Activated CD8-positive, alpha-beta memory T cell treated with anti-CD3 and anti-CD28 coated beads, Interleukin-2, amount 10 ng/mL, durations not matched to agents 7 days and 5 days (primary cell): ENCODE measurements at regions not wholly inside any gene's neighbourhood (a gene's known extent, or its start where the extent isn't known, plus 50 kb on each side); places are given as distances from the start of the nearest gene placed in this dataset.
"Not testable (repeated sequence)": the region's sequence is repeated elsewhere in the genome, so short reads cannot be mapped to it uniquely, and the experiment has no call there.

Experiments
- ATAC-seq: fragments of 150-1000 bp; cut with Tn5 transposase; one replicate; pipeline ENCODE4 v1.10.0; 2021; ENCODE audit warnings: moderate library complexity
- CTCF ChIA-PET: fragments of 350-600 bp; sonication (Branson Sonifier 250); formaldehyde crosslinking; loops from one replicate; lab custom pipeline; 2021; ENCODE audit warnings: antibody characterized with exemption; lab: Charles Lee
- DNase-seq: peaks from one replicate; pipeline ENCODE4 v3.0.0-alpha.2; 2020
- H3K27ac Mint-ChIP-seq: one replicate; pipeline ENCODE4 v1.8.0; 2021; ENCODE audit warnings: mild to moderate bottlenecking, mixed read lengths
- H3K27me3 Mint-ChIP-seq: one replicate; pipeline ENCODE4 v1.8.0; 2021; ENCODE audit warnings: mixed read lengths
- H3K36me3 Mint-ChIP-seq: one replicate; pipeline ENCODE4 v1.8.0; 2021; ENCODE audit warnings: mild to moderate bottlenecking, mixed read lengths
- H3K4me1 Mint-ChIP-seq: one replicate; pipeline ENCODE4 v1.8.0; 2021; ENCODE audit warnings: mixed read lengths
- H3K4me3 Mint-ChIP-seq: one replicate; pipeline ENCODE4 v1.8.0; 2021; ENCODE audit warnings: mild to moderate bottlenecking, moderate library complexity, mixed read lengths
- H3K9me3 Mint-ChIP-seq: one replicate; pipeline ENCODE4 v1.8.0; 2022; ENCODE audit warnings: low read depth, mixed read lengths

DNA sequence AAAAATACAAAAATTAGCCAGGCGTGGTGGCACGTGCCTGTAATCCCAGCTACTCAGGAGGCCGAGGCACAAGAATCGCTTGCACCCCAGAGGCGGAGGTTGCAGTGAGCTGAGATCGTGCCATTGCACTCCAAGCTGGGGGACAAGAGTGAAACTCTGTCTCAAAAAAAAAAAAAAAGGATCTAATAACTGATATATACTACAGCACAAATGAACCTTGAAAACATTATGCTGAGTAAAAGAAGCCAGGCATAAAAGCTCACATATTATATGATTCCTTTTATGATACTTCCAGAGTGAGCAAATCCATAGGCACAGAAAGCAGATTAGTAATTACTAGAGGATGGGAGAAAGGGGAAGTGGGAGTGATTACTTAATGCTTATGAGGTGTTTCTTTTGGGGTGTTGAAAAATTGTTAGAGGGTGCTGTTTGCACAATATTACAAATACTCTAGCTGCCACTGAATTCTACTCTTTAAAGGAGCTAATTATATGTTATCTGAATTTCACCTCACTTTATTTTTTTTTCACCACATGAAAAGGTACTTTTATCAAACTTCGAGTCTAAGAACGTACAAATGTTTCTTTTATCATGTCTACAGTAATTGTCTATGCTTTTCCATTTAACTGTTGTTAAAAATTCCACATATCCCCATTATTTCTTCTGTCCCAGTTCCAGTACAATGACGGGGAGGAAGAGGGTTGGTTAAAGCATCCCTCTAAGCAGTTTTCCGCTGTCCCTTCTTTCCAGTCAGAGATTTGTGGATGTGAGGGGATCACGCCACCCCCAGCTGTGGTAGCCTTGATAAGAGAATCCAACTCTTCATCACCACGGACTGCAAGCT, 77.7 kb upstream of the FAM174B start:
- DNase-seq (no peak), ATAC-seq (no peak)
- Mint-ChIP-seq H3K27me3 (peaks cover 11% of the 10 kb centered on the region), H3K4me3 (peak overlapping the region; percentile 75), H3K36me3 (no peaks in the 10 kb centered on the region), H3K9me3 (no peaks in the 10 kb centered on the region), H3K4me1 (peaks cover 10% of the 10 kb centered on the region), H3K27ac (no peak overlapping the region)
- CTCF ChIA-PET = interaction anchor here (1.0 to 2.4 kb wide), 4 partner anchors 9 to 75 kb away, joined by 3 to 10 read pairs (median 4); no protein-coding TSS in a partner anchor

DNA sequence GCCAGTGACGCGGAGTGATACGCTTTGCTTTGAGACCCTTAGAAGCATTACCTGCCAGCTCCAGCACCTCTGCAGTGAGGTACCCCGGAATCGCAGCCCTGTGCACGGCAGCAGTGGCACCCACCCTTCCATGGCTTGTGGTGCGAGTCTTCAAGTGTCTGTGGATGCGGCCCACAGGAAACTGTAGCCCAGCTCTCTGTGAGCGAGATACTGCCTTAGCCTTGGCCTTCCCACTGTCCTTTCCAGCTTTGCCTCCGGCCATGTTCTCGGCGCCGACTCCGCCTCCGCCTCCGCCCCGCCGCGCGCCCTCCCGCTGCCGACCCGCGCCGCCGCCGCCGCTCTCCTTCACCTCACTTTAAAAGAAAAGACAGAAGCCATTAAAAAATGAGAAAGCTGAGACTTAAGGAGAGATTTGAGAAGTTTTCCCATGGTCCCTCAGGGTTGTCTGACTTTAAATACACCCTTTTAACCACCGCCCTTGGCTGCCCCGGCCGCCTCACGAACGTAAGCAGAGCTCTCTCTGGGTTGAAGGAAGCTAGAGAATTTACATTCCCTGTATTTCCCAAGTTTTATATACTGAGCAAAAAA, 78.5 kb upstream of the FAM174B start:
- Mint-ChIP-seq H3K4me1 (peaks cover 10% of the 10 kb centered on the region), H3K36me3 (no peaks in the 10 kb centered on the region), H3K4me3 (peak overlapping the region; percentile 75), H3K27ac (peak overlapping the region; percentile 43), H3K9me3 (no peaks in the 10 kb centered on the region), H3K27me3 (peaks cover 11% of the 10 kb centered on the region)
- ATAC-seq (peak; percentile 80), DNase-seq (peak; percentile 43)
- CTCF ChIA-PET = interaction anchor here (1.0 to 2.4 kb wide), 4 partner anchors 10 to 74 kb away, joined by 3 to 10 read pairs (median 4); no protein-coding TSS in a partner anchor

DNA sequence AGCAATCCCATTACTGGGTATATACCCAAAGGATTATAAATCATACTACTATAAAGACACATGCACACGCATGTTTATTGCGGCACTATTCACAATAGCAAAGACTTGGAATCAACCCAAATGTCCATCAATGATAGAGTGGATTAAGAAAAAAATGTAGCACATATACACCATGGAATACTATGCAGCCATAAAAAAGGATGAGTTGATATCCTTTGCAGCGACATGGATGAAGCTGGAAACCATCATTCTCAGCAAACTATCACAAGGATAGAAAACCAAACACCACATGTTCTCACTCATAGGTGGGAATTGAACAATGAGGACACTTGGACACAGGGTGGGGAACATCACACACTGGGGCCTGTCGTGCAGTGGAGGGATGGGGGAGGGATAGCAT, 83.7 kb upstream of the FAM174B start:
- ATAC-seq, H3K27me3 Mint-ChIP-seq, H3K9me3 Mint-ChIP-seq, DNase-seq, H3K4me3 Mint-ChIP-seq, H3K27ac Mint-ChIP-seq, CTCF ChIA-PET, H3K4me1 Mint-ChIP-seq, H3K36me3 Mint-ChIP-seq: not testable (repeated sequence)

DNA sequence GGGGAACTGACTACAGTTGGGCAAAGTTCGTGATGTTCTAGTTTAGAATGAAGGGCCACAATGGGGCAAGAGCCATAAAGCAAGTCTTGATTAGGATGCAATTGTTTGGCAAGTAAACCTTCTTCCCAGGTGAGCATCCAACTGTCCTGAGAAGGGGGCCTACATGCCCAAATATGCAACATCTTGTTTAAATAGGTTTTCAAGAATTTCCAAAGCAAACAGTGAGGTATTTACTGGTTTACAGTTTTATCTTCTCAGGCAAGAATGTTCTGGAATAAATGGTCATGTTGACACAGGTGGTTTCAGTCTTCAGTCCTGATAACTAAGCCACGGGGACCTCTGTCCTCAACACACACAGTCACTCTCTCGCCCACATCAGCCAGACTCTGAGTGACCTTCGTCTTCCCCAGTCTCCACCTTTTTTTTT, 90.3 kb upstream of the FAM174B start:
- Mint-ChIP-seq H3K36me3 (no peaks in the 10 kb centered on the region), H3K27me3 (no peaks in the 10 kb centered on the region), H3K9me3 (no peaks in the 10 kb centered on the region), H3K4me1 (no peaks in the 10 kb centered on the region), H3K4me3 (no peak overlapping the region), H3K27ac (no peak overlapping the region)
- ATAC-seq (no peak), DNase-seq (no peak)
- CTCF ChIA-PET = no interaction called here

DNA sequence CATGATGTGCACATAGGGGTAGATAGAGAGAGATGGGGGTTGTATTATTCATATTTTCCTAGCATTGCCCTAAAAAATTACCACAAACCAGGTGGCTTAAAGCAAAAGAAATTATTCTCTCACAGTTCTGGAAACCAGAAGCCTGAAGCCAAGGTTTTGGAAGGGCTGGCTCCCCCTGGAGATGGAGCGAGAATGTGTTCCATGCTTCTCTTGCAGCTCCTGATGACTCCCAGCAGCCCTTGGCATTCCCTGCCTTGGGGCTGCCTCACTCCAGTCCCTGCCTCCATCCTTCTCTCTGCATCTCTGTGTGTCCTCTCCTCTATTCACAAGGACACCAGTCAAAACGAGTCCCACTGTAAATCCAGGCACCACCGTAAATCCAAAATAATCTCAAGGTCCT, 91.5 kb upstream of the FAM174B start:
- no peaks in the 10 kb centered on the region for H3K9me3 Mint-ChIP-seq
- no peaks in the 10 kb centered on the region for H3K27me3 Mint-ChIP-seq
- H3K4me1 Mint-ChIP-seq = no peaks in the 10 kb centered on the region
- DNase-seq (no peak), ATAC-seq (no peak)
- CTCF ChIA-PET = no interaction called here
- H3K36me3 Mint-ChIP-seq = no peaks in the 10 kb centered on the region
- H3K4me3 Mint-ChIP-seq = no peak overlapping the region
- H3K27ac Mint-ChIP-seq = no peak overlapping the region

DNA sequence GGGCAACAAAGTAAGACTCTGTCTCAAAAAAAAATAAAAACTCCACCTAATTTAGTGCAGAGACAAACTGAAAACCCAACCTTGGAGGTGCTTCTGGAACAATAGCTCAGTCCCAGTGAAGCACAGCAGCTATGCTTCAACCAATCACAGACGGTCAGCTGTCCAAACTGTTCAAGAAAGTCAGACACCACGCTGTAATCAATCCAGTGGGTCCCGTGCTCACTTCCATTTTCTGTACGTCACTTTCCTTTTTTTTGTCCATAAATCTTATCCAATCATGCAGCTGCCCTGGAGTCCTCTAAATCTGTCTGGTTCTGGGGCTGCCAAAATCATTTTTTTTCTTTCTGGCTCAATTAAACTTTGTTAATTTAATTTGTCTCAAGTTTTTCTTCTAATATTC, 93.6 kb upstream of the FAM174B start:
- Mint-ChIP-seq H3K4me3 (no peak overlapping the region), H3K27ac (no peak overlapping the region), H3K27me3 (no peaks in the 10 kb centered on the region), H3K9me3 (no peaks in the 10 kb centered on the region), H3K36me3 (no peaks in the 10 kb centered on the region), H3K4me1 (no peaks in the 10 kb centered on the region)
- CTCF ChIA-PET = no interaction called here
- no peak for DNase-seq
- no peak for ATAC-seq

DNA sequence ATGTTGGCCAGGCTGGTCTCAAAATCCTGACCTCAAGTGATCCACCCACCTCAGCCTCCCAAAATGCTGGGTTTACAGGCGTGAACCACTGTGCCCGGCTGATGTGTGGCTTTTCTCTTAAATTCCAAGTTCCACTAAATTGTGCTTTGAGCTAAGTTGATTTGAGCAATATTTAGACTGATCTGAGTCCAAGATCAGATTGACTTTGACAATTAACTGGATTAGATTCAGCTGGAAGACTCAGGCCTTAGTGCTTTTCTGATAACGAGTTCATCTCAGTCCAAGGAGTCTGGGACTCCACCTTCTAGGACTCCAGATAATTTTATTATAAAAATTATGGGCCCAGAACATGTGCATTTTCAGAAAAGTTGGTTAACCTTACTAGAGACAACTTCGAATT, 94.4 kb upstream of the FAM174B start:
- Mint-ChIP-seq H3K27me3 (no peaks in the 10 kb centered on the region), H3K27ac (no peak overlapping the region), H3K36me3 (no peaks in the 10 kb centered on the region), H3K4me3 (no peak overlapping the region), H3K4me1 (no peaks in the 10 kb centered on the region), H3K9me3 (no peaks in the 10 kb centered on the region)
- CTCF ChIA-PET = no interaction called here
- ATAC-seq (no peak), DNase-seq (no peak)

DNA sequence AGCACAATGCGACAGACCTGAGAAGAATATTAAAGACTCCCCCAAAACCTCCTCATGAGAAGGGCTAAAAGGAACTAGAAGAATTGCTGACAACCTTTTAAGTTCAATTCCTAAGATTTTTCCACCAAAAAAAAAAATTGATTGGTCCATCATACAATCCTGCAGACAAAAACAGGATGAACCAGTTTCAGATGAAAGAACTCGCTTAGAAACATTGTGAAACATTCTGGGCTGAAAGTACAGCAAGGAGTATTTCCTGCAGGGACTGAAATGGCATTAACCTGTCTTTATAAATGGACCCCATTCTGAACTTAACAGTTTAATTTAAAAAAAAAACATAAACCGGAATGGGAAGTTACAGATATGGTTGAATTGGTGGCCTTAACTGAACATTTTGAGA, 96.0 kb upstream of the FAM174B start:
- CTCF ChIA-PET = no interaction called here
- Mint-ChIP-seq H3K27me3 (peaks cover 3% of the 10 kb centered on the region), H3K36me3 (no peaks in the 10 kb centered on the region), H3K4me1 (no peaks in the 10 kb centered on the region), H3K9me3 (no peaks in the 10 kb centered on the region), H3K27ac (no peak overlapping the region), H3K4me3 (no peak overlapping the region)
- no peak for ATAC-seq
- no peak for DNase-seq

DNA sequence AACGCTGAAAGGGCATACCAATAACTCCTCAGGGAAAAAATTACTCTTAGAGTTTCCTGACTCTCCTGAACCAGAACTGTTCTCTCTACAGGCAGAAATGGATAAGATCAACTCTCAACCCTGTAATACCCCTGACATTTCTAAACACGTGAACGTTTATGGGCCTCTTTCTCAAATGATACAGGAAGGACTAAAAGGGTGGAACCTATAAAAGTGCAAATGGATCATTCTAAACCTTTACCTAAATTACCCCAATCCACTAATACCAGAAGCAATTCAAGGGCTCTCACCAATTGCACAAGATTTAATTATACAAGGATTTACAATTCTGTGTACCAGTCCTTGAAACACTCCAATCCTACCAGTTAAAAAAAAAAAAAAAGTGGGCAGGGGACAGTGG, 98.0 kb upstream of the FAM174B start:
- no peak for ATAC-seq
- CTCF ChIA-PET = no interaction called here
- DNase-seq = no peak
- Mint-ChIP-seq H3K4me3 (no peak overlapping the region), H3K36me3 (no peaks in the 10 kb centered on the region), H3K9me3 (no peaks in the 10 kb centered on the region), H3K27me3 (peaks cover 11% of the 10 kb centered on the region), H3K27ac (no peak overlapping the region), H3K4me1 (no peaks in the 10 kb centered on the region)

DNA sequence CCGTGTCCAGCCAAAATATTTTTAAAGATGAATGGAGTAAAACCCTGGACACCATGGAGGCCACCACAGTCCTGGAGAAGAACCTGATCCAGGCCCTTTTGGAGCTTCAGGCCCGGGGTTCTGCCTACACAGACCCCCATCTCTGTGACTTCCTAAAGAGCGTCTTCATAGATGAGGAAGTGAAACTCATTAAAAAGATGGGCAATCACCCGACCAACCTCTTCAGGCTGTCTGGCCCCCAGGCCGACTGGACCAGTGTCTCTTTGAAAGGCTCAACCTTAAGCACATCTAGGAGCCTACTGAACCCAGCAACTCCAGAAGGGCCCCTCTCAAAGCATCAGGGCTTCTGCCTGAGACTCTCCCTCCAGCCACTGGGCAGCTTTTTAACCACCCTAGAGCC, 107.9 kb upstream of the FAM174B start:
- Mint-ChIP-seq H3K4me1 (no peaks in the 10 kb centered on the region), H3K9me3 (no peaks in the 10 kb centered on the region), H3K27me3 (peaks cover 4% of the 10 kb centered on the region), H3K27ac (no peak overlapping the region), H3K4me3 (no peak overlapping the region), H3K36me3 (no peaks in the 10 kb centered on the region)
- DNase-seq (no peak), ATAC-seq (no peak)
- CTCF ChIA-PET = no interaction called here

DNA sequence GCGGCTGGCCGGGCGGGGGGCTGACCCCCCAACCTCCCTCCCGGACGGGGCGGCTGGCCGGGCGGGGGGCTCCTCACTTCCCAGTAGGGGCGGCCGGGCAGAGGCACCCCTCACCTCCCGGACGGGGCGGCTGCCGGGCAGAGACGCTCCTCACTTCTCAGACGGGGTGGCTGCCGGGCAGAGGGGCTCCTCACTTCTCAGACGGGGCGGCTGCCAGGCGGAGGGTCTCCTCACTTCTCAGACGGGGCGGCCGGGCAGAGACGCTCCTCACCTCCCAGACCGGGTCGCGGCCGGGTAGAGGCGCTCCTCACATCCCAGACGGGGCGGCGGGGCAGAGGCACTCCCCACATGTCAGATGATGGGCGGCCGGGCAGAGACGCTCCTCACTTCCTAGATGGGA, 112.6 kb upstream of the FAM174B start:
- DNase-seq, CTCF ChIA-PET, ATAC-seq, H3K9me3 Mint-ChIP-seq, H3K27me3 Mint-ChIP-seq, H3K36me3 Mint-ChIP-seq, H3K4me1 Mint-ChIP-seq, H3K27ac Mint-ChIP-seq, H3K4me3 Mint-ChIP-seq: not testable (repeated sequence)

DNA sequence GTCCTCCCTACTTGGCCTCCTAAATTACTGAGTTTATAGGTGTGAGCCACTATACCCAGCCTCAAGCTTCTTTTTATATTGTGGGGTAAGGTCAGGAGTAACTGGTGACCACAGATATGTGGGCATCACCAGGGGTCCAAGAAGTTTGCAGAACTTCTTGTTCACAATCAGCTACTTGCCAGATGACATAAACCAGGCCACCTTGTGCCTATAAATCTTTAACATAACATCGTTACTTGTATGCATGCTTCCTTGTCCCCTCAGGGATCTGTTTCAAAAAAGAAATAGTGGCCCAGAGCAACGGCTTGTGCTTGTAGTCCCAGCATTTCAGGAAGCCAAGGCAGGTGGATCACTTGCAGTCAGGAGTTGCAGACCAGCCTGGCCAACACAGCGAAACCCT, 115.1 kb upstream of the FAM174B start:
- CTCF ChIA-PET = interaction anchor here (1.0 kb wide), 1 partner anchor 10 kb away, joined by 3 read pairs; no protein-coding TSS in a partner anchor
- no peaks in the 10 kb centered on the region for H3K36me3 Mint-ChIP-seq
- H3K27ac Mint-ChIP-seq = no peak overlapping the region
- H3K4me3 Mint-ChIP-seq = no peak overlapping the region
- DNase-seq (no peak), ATAC-seq (no peak)
- no peaks in the 10 kb centered on the region for H3K9me3 Mint-ChIP-seq
- H3K4me1 Mint-ChIP-seq = no peaks in the 10 kb centered on the region
- H3K27me3 Mint-ChIP-seq = no peaks in the 10 kb centered on the region

DNA sequence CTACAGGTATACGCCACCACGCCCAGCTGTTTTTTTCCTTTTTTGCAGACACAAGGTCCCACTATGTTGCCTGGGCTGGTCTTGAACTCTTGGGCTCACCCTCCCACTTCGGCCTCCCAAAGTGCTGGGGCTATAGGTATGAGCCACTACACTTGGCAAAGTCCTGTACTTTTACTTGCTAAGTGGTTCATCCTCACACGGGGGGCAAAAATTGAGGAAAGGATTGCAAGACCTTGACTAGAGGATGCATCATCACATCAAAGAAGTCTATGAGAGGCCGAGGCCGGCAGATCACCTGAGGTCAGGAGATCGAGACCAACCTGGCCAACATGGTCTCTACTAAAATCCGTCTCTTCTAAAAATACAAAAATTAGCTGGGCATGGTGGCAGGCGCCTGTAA, 116.5 kb upstream of the FAM174B start:
- no peak for ATAC-seq
- Mint-ChIP-seq H3K36me3 (no peaks in the 10 kb centered on the region), H3K27ac (no peak overlapping the region), H3K27me3 (no peaks in the 10 kb centered on the region), H3K4me3 (no peak overlapping the region), H3K4me1 (no peaks in the 10 kb centered on the region), H3K9me3 (no peaks in the 10 kb centered on the region)
- CTCF ChIA-PET = no interaction called here
- no peak for DNase-seq

DNA sequence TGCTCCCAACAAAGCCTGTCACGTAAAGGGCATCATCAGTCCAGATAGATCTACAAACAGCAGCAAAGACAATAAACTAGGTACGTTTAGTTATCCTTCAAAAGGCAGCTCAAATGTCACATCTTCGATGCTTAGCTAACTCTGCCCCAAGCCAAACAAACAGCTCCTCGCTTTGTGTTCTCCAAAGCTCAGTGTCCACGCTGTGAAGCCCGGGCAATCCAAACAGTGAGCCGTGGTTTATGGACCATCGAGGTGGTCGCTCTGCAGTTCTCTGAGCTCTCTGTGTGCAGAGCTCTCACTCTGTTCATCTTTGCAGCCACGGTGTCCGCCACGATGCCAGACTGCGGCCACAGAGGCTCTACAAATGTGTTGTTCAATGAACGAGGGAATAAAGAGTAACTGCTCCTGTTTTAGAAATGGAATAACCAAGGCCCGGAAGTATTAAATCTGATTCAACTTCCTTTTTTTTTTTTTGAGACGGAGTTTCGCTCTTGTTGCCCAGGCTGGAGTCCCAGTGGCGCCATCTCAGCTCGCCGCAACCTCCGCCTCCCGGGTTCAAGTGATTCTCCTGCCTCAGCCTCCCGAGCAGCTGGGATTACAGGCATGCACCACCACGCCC, 117.2 kb upstream of the FAM174B start:
- no peaks in the 10 kb centered on the region for H3K9me3 Mint-ChIP-seq
- H3K4me3 Mint-ChIP-seq = no peak overlapping the region
- H3K27ac Mint-ChIP-seq = no peak overlapping the region
- DNase-seq (no peak), ATAC-seq (no peak)
- CTCF ChIA-PET = no interaction called here
- no peaks in the 10 kb centered on the region for H3K36me3 Mint-ChIP-seq
- H3K4me1 Mint-ChIP-seq = no peaks in the 10 kb centered on the region
- H3K27me3 Mint-ChIP-seq = no peaks in the 10 kb centered on the region
